Activated T-cell treated with anti-CD3 and anti-CD28 coated beads for 48 hours (primary cell): ENCODE measurements at regions not wholly inside any gene's neighbourhood (a gene's known extent, or its start where the extent isn't known, plus 50 kb on each side); places are given as distances from the start of the nearest gene placed in this dataset.
"Not testable (repeated sequence)": the region's sequence is repeated elsewhere in the genome, so short reads cannot be mapped to it uniquely, and the experiment has no call there.

Source experiments
- DNase-seq: peaks from one replicate; pipeline ENCODE4 v3.0.0-alpha.2; 2020; ENCODE audit warnings: low read depth

GRCh38 chr3:11739706-11740105 lies 96.0 kb upstream of the VGLL4 start:
- no peak for DNase-seq

GRCh38 chr3:11739123-11739522 lies 95.4 kb upstream of the VGLL4 start:
- no peak for DNase-seq

GRCh38 chr3:11737742-11738141 lies 94.0 kb upstream of the VGLL4 start:
- no peak for DNase-seq

- DNase-seq = no peak
Observed at GRCh38 chr3:11736136-11736833, 92.6 kb upstream of the VGLL4 start.

GRCh38 chr3:11735638-11736037 lies 91.9 kb upstream of the VGLL4 start:
- DNase-seq = no peak

- not testable (repeated sequence) for DNase-seq
Observed at GRCh38 chr3:11735111-11735510, 91.4 kb upstream of the VGLL4 start.

- no peak for DNase-seq
Observed at GRCh38 chr3:11733914-11734313, 90.2 kb upstream of the VGLL4 start.

GRCh38 chr3:11727207-11727606 lies 83.5 kb upstream of the VGLL4 start:
- DNase-seq = no peak

GRCh38 chr3:11726146-11726545 lies 82.4 kb upstream of the VGLL4 start:
- DNase-seq = no peak

GRCh38 chr3:11725340-11725641 lies 81.6 kb upstream of the VGLL4 start:
- DNase-seq = not testable (repeated sequence)

GRCh38 chr3:11724615-11725339 lies 81.1 kb upstream of the VGLL4 start:
- no peak for DNase-seq

- DNase-seq = no peak
Observed at GRCh38 chr3:11721479-11721878, 77.8 kb upstream of the VGLL4 start.

GRCh38 chr3:11720917-11721411 lies 77.2 kb upstream of the VGLL4 start:
- DNase-seq = no peak

GRCh38 chr3:11720304-11720898 lies 76.7 kb upstream of the VGLL4 start:
- peak; percentile 42 for DNase-seq

- peak; percentile 63 for DNase-seq
Observed at GRCh38 chr3:11719406-11720303, 75.9 kb upstream of the VGLL4 start.

GRCh38 chr3:11718637-11719405 lies 75.1 kb upstream of the VGLL4 start:
- DNase-seq = peak; percentile 31

GRCh38 chr3:11717768-11718636 lies 74.3 kb upstream of the VGLL4 start:
- DNase-seq = no peak

- no peak for DNase-seq
Observed at GRCh38 chr3:11717301-11717700, 73.6 kb upstream of the VGLL4 start.

GRCh38 chr3:11716573-11717290 lies 73.0 kb upstream of the VGLL4 start:
- DNase-seq = no peak

- no peak for DNase-seq
Observed at GRCh38 chr3:11713171-11713570, 69.5 kb upstream of the VGLL4 start.
